ENCODE measurements at regions not wholly inside any gene's neighbourhood (a gene's known extent, or its start where the extent isn't known, plus 50 kb on each side); places are given as distances from the start of the nearest gene placed in this dataset.
"Not testable (repeated sequence)": the region's sequence is repeated elsewhere in the genome, so short reads cannot be mapped to it uniquely, and the experiment has no call there.

DNA sequence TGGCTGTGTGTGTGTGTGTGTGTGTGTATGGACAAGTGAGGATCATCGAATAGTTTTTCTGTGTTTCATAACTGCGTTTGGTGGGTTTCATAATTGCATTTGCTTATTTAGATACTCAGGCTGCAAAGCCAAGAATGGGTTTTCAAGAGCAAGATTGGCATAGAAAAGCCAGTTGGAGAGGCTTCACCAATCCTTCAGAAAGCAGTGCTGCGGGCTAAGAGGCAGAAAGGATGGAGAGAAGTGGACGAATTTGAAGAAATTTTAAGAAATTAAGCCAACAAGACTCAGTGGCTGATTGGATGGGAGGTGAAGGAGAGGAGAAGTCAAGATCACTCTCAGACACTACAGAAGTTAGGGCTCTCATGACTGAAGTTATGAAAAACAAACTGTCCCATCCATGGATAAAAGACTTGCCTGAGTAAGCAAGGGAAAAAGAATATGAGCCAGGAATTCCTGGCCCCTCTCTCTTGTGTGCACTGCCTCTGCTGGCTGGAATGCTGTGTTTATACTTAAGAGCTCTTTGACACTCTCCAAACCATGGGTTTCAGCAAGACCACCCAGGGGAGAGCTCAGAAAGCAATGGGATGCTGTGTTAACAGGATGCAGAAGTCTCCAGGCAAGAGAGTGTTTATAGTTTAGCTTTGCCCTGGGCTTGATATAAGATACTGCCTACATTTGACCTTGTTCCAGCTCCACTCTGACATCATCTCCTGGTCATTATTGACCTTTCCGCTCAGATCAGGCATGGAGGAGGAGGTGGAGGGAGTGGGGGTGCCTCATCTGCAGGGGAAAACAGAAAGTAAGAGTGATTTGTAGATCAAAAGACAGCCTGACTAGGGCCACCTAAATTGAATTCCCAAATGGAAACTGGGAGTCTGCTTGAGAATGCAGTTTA, 232.0 kb upstream of the PLXNA2 start:
- no peak for DNase-seq

DNA sequence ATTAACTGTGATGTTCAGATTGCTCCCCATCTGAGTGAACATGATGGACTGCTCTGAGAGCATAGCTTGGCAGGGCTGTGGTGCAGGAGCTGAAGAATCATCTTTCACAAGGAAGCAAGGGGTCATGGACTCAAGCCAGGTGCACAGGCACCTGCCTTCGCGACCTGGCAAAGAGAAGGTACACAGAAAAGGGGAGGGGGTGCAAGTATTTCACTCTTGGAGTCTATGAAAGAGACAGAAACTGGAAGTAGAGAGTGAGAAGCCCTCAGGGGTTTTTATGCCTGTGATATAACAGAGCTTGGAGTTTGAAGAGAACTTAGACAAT, 232.6 kb upstream of the PLXNA2 start:
- no peak for DNase-seq

DNA sequence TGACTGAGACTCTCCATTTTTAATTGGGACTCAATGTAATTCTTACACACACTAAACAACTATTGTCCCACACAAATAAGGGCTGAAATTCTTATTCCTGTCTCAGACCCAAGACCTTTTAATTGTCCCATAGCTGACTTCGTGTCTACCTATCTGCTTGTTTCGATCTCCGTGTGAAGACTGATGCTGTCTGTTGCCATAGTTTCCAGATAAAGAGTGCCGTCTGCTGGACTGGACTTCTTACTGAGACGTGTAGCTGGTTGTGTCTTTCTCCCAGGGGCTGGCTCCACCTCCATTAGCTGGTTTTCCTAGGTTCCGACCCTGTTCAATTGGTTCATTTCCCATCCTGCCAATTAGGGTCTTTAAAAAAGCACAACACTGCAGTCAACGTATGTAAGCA, 235.3 kb upstream of the PLXNA2 start:
- DNase-seq = no peak

DNA sequence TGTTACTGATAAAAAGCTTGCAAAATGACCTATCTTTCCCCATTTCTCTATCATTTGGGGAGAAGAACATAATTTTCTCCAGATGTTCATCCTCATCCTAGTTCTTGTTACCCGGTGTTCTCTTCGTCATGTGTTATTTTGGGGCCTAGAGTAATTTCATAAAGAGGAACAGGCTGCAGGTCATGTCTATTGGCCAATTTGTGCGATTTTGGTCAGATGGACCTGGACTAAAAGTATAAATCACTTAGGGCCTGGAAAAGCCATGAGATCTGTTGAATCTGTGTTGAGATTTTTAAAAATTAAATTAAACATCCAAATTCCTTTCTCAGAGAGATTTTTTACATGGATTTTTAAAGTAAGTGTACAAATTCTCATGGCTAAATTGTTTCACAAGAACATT, 241.3 kb upstream of the PLXNA2 start:
- no peak for DNase-seq

DNA sequence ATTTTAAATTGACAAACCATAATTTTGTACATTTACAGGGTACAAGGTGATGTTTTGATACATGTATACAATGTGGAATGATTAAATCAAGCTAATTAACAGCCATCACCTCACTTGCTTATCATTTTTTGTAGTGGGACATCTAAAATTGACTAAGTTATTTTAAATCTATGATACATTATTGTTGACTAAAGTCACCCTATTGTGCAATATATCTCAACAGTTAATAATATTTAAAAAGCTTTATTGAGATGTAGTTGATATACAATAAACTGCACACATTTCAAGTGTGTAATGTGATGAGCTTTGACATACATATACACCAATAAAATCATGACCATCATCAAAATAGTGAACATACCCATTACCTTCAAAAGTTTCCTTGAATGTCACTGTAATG, 242.5 kb upstream of the PLXNA2 start:
- no peak for DNase-seq

DNA sequence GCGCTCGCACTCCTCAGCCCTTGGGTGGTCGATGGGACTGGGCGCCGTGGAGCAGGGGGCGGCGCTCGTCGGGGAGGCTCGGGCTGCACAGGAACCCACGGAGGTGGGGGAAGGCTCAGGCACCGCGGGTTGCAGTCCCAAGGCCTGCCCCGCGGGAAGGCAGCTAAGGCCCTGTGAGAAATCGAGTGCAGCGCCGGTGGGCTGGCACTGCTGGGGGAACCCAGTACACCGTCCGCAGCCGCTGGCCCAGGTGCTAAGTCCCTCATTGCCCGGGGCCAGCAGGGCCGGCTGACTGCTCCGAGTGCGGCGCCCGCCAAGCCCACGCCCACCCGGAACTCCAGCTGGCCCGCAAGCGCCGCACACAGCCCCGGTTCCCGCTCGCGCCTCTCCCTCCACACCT, 244.2 kb upstream of the PLXNA2 start:
- not testable (repeated sequence) for DNase-seq

DNA sequence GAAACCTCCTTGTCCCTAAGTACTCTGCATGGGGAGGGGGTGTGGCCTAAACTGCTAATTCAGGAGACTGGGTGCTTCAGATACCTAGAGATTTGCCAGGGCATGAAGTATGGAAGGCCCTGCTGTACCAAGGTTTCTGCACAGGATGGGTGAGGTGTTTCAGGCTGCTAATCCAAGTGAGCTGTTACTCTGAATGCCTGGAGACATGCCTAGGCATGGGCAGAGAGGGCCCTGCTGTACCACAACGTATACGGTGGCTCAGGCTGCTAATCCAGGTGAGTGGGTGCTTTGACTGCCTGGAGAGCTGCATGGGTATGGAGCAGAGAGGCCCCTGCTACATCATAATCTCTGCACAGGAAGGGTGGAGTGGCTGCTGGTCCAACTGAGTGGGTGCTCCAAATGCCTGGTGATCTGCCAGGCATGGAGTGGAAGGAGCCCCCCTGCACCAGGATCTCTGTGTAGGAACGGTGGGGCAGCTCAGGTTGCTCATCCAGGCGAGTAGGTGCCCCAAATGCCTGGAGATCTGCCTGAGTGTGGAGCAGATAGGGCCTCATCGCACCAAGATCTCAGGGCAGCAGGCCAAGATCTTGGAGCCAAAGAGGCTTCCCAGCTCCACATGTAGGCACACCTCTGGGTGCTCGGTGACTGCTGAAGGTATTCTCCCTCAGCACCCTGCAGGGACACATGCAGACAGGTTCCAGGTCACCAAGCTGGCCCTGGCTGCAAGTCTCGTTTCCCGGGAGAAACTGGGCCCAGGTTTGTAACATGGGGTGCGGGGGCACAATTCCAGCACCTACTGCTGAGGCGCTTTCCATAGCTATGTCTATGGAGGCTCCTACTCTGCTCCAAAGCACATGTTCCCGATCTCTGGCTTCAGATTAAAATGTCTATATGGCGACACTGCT, 252.5 kb upstream of the PLXNA2 start:
- DNase-seq = no peak

DNA sequence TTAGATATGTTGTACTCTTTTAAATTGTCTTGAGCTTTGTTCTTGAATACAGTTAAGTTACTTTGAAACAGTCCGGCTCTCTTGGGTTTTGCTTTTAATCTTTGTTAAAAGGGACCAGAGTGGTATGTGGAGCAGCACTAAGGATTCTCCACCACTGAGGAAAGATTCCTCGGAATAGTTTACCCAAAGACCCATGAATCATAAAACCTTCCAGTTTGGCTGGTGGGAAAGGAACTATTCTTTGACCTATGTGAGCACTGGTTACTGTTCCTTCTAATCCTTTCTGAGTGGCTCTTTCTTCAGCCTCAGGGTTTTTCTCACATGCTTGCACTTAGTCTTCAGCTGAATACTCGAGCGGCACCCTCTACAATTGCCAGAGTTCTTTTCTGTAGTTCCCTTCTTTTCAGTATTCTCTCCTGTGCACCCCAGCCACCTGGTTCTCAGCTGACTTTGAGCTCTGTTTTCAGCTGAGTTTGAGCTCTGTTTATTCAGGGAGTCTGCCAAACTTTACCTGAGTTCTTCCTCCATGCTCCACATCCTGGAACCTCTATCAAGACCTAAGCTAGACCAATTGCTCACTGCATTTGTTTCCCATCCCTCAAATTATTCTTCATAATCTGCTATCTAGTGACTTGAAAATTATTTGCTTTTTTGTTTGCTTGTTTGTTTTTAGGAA, 253.8 kb upstream of the PLXNA2 start:
- DNase-seq = no peak

DNA sequence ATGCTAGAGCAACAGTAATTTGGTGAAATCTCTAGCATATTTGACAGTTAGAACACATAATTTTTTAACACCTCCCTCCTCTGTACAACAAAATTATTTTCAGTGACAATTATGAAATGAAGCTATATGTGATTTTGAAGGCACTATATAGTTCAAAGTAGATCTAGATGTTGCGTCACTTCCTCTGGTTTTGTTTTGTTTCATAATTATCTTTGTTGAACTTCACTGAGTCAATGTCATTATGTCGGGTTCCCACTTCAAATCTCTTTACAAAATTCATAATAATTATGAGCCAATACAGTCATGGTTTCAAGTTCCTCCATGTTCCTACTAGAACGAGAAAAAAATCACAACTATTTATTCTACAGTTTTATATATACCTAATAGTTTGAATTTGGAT, 254.8 kb upstream of the PLXNA2 start:
- no peak for DNase-seq

DNA sequence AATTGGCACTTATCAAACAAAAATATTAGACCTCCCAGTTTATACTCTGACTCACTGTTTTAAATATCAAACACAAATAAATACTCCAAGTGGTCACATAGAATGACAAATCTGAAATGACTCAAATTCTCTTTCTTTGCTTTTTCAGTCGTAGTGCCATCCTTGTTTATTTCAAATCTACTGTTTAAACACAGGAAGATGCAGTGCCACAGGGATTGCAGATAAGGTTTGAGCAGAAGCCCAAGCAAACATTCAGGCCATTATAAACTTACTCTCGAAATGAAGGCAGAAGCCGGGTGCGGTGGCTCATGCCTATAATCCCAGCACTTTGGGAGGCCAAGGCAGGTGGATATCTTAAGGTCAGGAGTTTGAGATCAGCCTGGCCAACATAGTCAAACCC, 255.4 kb upstream of the PLXNA2 start:
- DNase-seq = no peak

DNA sequence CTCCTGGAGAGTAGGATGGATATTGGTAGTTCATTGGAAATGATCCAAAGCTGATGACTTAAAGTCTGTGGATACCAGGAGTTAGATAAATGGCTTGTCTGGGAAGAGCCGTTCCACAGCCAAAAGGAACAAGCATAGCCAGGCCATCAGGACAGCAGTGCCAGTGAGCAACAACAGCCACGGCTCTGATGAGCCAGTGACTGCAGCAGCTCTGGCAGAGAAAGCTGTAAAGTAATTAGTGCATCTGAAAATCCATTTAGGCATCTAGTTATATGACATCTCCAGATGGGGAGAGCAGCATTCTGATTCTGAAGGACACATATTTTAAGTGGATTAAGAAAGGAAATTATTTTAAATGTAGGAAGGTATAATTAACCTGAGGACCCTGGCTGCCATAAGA, 256.2 kb upstream of the PLXNA2 start:
- DNase-seq = no peak

DNA sequence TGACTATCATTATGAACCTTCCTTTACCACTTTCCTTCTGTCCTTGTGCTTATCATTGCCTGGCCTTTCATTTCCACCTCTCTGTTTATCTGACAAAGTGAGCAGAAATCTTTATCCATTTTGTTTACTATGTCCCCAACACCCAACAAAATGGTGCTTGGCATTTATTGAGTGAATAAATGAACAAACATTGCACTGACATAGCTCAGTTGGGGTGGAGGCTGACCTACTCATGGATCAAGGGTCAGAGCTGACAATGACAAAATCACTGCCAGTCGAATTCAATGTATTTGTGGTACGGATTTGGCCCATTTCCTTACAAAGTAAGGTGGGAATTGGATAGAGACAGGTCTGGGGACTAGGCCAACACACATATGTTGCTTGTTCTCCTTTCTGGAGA, 257.4 kb upstream of the PLXNA2 start:
- DNase-seq = no peak

DNA sequence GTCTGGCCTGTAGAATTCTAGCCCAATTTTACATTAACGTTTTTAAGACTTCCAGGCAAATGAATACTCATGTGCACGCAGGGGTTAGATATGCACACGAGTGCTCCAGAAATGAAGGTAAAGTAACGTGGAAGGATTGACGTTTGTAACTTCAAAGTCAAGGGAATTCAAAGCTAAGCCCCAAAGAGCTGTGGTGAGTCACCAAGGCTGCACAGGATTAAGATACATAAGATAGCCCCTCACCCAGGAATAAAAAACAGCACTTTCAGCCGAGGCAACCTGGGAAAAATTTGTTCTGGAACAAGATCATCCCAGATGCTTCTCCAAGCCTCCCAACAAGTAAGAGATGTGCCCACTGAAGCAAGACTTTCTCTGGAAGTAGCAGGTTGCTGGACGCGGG, 259.6 kb upstream of the PLXNA2 start:
- DNase-seq = no peak

DNA sequence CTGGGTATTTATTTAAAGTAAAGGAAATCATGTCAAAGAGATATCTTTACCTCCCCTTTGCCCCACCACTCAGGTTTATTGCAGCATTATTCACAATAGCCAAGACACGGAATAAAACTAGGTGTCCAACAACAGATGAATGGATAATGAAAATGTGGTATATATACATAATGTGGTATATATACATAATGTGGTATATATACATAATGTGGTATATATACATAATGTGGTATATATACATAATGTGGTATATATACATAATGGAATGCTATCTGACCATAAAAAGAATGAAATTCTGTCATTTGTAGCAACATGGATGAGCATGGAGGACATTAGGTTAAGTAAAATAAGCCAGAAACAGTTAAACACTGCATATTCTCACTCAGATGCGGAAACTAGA, 262.6 kb upstream of the PLXNA2 start:
- DNase-seq = no peak

DNA sequence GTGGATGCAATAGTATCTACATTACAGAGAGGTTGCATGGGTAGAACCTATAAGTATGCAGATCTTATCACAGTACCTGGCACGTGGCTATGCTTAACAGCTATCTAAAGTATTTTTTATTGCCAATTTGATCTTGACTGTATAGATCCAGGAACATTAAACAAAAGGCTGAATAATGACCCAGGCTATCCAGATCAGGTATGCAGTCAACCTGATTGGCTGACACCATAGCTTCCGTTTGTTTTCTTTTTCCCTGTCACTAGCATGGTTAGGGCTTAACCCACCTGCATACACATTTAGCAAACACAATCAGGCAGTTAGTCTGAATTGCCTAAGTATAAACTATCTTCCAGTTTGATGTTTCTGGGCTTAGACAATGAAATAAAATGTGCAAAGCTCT, 264.9 kb upstream of the PLXNA2 start:
- DNase-seq = no peak

DNA sequence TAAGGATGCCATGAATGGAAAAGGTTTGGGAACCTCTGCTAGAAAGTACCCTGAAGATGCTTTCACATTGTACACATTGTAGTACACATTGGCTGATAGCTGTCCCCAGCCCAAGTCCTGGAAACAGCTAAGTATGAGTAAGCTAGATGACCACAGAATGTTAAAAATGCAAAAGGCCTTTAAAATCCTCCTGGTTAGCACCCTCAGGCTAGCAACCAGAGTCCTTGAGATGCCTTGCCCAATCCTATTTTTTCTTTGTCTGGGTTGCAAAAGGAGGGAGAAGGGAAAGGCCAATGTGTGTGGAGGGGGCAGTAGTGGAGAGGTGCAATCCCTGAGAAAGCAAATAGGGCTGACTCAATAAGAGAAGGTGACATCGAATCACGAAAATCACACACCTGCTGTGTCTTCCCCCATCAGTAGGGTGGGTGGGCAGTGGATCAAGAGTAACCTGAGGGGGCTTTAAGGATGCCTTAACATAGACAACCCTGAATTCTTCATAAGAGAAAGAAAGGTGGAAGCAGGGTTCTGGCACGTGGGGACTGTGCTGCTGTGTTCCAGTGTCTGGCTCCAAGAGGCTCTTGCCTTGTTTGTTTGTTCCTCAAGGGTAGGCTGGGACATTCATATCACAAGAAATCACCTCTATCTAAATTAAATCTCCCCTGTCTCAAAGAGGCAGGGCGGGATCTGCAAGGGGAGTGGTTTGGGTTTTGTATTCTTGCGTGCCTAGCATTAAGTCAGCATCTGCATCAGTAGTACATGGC, 266.2 kb upstream of the PLXNA2 start:
- DNase-seq = no peak

DNA sequence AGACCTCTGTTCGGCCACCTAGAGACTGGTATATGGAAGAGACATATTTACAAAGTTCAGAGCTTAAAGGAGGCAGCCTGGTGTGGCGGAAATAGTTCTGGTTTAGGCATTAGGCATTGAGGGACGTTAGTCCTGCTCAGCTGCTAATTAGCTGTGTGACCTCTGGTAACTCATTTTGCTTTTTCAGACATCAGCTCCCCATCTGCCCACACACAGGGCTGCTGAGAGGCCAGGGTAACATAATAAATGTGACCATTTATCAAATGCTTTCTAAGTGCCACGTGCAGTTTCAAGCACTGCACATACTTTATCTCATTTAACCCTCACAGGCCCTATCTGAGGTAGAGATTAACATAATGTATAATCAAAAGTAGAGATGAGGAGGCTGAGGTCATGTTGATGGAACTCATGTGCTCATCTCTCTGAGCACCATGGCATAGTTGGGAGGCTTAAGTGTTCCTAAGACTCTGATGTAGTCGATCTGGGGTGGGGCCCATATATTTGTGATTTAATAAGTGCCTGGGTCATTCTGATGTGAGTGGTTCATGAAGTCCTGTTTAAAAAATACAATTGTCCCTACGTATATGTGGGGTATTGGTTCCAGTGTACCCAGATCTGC, 267.2 kb upstream of the PLXNA2 start:
- DNase-seq = no peak

DNA sequence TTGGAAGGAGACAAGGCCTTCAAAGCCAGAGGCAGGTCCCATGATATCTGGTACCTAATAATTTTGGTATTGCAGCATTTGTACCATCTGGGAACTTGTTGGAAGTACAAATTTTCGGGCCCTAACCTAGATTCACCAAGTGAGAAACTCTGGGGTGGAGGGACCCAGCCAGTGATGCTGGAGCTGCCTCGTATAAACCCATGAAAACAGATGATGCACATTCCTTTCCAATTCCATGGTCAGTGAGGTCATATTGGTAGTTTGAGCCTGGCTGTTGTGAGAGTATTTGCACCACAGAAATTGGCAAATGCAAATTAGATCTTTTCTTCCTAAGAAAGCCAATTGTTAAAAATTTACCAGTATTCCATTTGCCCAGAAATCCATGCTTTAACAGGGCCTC, 269.6 kb upstream of the PLXNA2 start:
- DNase-seq = no peak

DNA sequence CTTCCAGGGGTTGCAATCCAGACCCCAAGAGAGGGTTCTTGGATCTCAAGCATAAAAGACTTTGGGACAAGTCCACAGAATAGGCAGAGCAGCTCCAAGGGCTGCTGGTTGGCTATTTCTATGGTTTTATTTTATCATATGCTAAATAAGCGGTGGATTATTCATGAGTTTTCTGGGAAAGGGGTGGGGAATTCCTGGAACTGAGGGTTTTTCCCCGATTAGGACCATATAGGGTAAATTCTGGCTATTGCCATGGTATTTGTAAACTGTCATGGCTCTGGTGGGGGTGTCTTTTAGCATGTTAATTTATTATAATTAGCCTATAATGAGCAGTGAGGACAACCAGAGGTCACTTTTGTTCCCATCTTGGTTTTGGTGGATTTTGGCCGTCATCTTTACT, 270.9 kb upstream of the PLXNA2 start:
- DNase-seq = no peak

DNA sequence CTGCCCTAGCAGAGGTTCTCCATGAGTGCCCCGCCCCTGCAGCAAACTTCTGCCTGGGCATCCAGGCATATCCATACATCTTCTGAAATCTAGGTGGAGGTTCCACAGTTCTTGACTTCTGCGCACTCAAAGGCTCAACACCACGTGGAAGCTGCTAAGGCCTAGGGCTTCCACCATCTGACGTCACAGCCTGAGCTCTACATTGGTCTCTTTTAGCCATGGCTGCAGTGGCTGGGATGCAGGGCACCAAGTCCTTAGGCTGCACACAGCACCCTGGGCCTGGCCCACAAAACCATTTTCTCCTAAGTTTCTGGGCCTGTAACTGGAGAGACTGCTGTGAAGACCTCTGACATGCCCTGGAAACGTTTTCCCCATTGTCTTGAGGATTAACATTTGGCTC, 272.6 kb upstream of the PLXNA2 start:
- no peak for DNase-seq

DNA sequence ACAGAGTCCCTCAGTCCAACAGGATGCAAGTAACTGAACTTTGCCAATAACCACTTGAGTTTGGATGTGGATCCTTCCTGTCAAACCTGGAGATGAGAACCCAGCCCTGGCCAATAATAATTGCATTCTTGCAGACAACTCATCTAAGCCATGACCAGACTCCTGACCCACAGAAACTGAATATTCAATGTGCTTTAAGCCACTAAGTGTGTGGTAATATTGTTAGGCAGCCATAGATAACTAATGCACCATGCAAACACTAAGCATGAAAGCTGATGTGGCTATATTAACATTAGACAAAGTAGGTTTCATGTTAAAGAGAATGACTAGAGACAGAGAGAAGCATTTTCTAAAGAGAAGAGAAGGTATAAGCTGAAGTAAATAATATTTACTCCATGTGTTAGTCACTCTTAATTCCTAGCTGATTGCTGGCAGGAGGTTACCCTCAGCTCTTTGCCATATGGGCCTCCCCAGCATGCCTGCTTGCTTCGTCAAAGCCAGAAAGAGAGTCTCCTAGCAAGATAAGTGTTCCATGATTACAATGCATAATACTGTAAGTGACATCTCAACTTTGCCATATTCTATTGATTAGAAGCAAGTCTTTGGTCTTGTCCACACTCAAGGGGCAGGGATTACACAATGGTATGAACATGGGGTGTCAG, 276.4 kb upstream of the PLXNA2 start:
- no peak for DNase-seq

DNA sequence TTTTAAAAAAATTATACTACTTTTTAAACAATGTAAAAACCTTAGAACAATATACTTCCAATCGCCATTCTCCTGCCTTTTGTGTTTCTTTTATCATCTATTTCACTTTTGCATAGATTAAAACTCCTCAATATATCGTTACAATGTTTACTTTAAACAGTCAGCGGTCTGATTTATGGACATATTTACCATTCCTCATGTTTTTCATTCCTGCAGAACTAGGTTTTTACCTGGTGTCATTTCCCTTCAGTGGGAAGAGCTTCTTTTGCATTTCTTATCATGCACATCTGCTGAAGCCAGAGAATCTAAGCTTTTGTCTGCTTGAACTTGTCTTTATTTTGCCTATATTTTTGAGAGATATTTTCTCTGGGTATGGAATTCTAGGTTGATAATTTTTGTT, 277.4 kb upstream of the PLXNA2 start:
- DNase-seq = no peak
